Chondrocyte (in vitro differentiated cells): ENCODE measurements at regions not wholly inside any gene's neighbourhood (a gene's known extent, or its start where the extent isn't known, plus 50 kb on each side); places are given as distances from the start of the nearest gene placed in this dataset.
A peak's percentile ranks its signal among the peaks of the same experiment; 100 is the strongest.
"Not testable (repeated sequence)": the region's sequence is repeated elsewhere in the genome, so short reads cannot be mapped to it uniquely, and the experiment has no call there.

Experiments used
- DNase-seq: peaks from one replicate; pipeline ENCODE4 v3.0.0; 2021; ENCODE audit warnings: mixed read lengths, low spot score
- H3K27ac Mint-ChIP-seq: one replicate; pipeline ENCODE4 v1.8.0; 2021; ENCODE audit warnings: mild to moderate bottlenecking, moderate library complexity, mixed read lengths; ENCODE audit not compliant: unreplicated experiment
- H3K27me3 Mint-ChIP-seq: 2 replicates; pipeline ENCODE4 v1.8.0; 2021; ENCODE audit warnings: low read depth, mixed read lengths
- H3K36me3 Mint-ChIP-seq: 2 replicates; pipeline ENCODE4 v1.8.0; 2021; ENCODE audit warnings: low read depth, mixed read lengths
- H3K4me1 Mint-ChIP-seq: 2 replicates; pipeline ENCODE4 v1.8.0; 2021; ENCODE audit warnings: low read depth, mild to moderate bottlenecking, mixed read lengths
- H3K4me3 Mint-ChIP-seq: one replicate; pipeline ENCODE4 v1.8.0; 2021; ENCODE audit warnings: mild to moderate bottlenecking, moderate library complexity, mixed read lengths; ENCODE audit not compliant: unreplicated experiment
- H3K9me3 Mint-ChIP-seq: 2 replicates; pipeline ENCODE4 v1.8.0; 2021; ENCODE audit warnings: low read depth, mixed read lengths
- CTCF ChIP-seq: fragments of 200-600 bp; sonication (generic); IDR thresholded peaks from 2 replicates; pipeline ENCODE4 v1.5.0; 2021; ENCODE audit warnings: antibody characterized with exemption, mild to moderate bottlenecking, moderate library complexity

GRCh38 chr6:170006071-170006899 is 254.9 kb downstream of the ERMARD start:
- Mint-ChIP-seq H3K27me3 (peaks cover 8% of the 10 kb centered on the region), H3K4me3 (no peak overlapping the region), H3K9me3 (peaks cover 18% of the 10 kb centered on the region), H3K27ac (no peak overlapping the region), H3K4me1 (peaks cover 2% of the 10 kb centered on the region), H3K36me3 (peaks cover 2% of the 10 kb centered on the region)
- TF ChIP-seq CTCF: no peak
- no peak for DNase-seq

- Mint-ChIP-seq H3K36me3 (peaks cover 2% of the 10 kb centered on the region), H3K4me1 (no peaks in the 10 kb centered on the region), H3K9me3 (peaks cover 18% of the 10 kb centered on the region), H3K27me3 (peaks cover 8% of the 10 kb centered on the region), H3K27ac (no peak overlapping the region), H3K4me3 (no peak overlapping the region)
- TF ChIP-seq CTCF: no peak
- DNase-seq: no peak
These were observed 254.2 kb downstream of the ERMARD start for GRCh38 chr6:170005665-170006064.

GRCh38 chr6:170004585-170005210 is 253.3 kb downstream of the ERMARD start:
- Mint-ChIP-seq H3K27me3 (peaks cover 8% of the 10 kb centered on the region), H3K4me3 (no peak overlapping the region)
- DNase-seq: no peak

GRCh38 chr6:170003451-170004160 is 252.2 kb downstream of the ERMARD start:
- Mint-ChIP-seq H3K4me1 (peaks cover 9% of the 10 kb centered on the region), H3K27me3 (peaks cover 8% of the 10 kb centered on the region), H3K27ac (no peak overlapping the region), H3K36me3 (peaks cover 2% of the 10 kb centered on the region), H3K4me3 (no peak overlapping the region), H3K9me3 (peaks cover 18% of the 10 kb centered on the region)
- DNase-seq: no peak
- no peak for TF ChIP-seq CTCF

More at GRCh38 chr6:170004585-170005210, 253.3 kb downstream of the ERMARD start:
- Mint-ChIP-seq H3K36me3 (peaks cover 2% of the 10 kb centered on the region), H3K9me3 (peaks cover 18% of the 10 kb centered on the region), H3K27ac (no peak overlapping the region), H3K4me1 (peaks cover 3% of the 10 kb centered on the region)
- TF ChIP-seq CTCF: no peak

- Mint-ChIP-seq H3K4me3 (no peak overlapping the region), H3K4me1 (peaks cover 9% of the 10 kb centered on the region), H3K27ac (no peak overlapping the region), H3K27me3 (peaks cover 8% of the 10 kb centered on the region), H3K36me3 (peaks cover 2% of the 10 kb centered on the region), H3K9me3 (peaks cover 18% of the 10 kb centered on the region)
- peak; percentile 26 for TF ChIP-seq CTCF
- DNase-seq: no peak
These were observed 251.6 kb downstream of the ERMARD start for GRCh38 chr6:170003027-170003426.

- H3K9me3 Mint-ChIP-seq: peaks cover 18% of the 10 kb centered on the region
- peaks cover 12% of the 10 kb centered on the region for H3K4me1 Mint-ChIP-seq
- H3K27me3 Mint-ChIP-seq, H3K36me3 Mint-ChIP-seq, H3K27ac Mint-ChIP-seq, DNase-seq, H3K4me3 Mint-ChIP-seq: not testable (repeated sequence)
These were observed 250.4 kb downstream of the ERMARD start for GRCh38 chr6:170001782-170002181.
